NT2/D1 (cell line): ENCODE measurements at regions not wholly inside any gene's neighbourhood (a gene's known extent, or its start where the extent isn't known, plus 50 kb on each side); places are given as distances from the start of the nearest gene placed in this dataset.

Source experiments
- SUZ12 ChIP-seq: IDR thresholded peaks from 2 replicates; pipeline ENCODE4 v1.6.1; 2011; ENCODE audit not compliant: insufficient read length, insufficient read depth; ENCODE audit errors: extremely low read depth
- YY1 ChIP-seq: IDR thresholded peaks from 2 replicates; pipeline ENCODE4 v1.6.1; 2011; ENCODE audit not compliant: insufficient read length, insufficient read depth
- ZNF274 ChIP-seq: IDR thresholded peaks from 2 replicates; pipeline ENCODE4 v1.6.1; 2011; ENCODE audit warnings: mild to moderate bottlenecking, low read depth, low read length

DNA sequence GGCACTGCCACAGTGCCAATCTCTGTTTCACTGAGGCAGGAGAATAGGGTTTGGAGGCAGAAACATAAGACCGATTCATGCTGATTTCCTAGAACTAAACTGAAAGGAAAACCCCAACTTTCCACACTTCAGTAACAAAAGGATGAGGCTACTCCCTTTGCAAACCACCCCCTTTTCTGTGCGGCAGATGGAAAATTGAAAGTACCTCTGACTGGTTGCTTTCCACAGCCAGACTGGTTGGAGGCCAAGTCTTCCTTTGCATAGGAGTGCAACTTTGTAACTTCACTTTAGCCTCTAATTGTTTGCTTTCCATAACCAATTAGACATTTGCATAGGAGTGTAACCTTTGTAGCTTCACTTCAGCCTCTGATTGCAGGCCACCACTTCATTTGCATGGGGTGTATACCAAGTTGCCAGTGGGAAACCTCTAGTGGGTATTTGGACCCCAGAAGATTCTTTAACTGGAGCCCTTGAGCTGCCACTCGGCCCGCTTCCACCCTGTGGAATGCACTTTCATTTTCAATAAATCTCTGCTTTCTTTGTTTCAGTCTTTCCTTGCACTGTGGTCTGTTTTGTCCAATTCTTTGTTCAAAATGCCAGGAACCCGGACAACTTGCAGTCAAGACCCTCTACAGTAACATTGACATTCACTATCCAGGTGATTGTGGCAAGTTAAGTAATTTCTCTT lies 252.0 kb downstream of the UTP18 start:
- TF ChIP-seq YY1 (no peak), ZNF274 (no peak), SUZ12 (no peak)
